T-cell (primary cell): ENCODE measurements at regions not wholly inside any gene's neighbourhood (a gene's known extent, or its start where the extent isn't known, plus 50 kb on each side); places are given as distances from the start of the nearest gene placed in this dataset.
"Not testable (repeated sequence)": the region's sequence is repeated elsewhere in the genome, so short reads cannot be mapped to it uniquely, and the experiment has no call there.

Experiments used
- ATAC-seq, 4 experiments: fragments of 200-7000 bp in 3 of 4; fragments of 150-1000 bp in 1 of 4; cut with Tn5 transposase; replicated peaks in 1 of 4; 1 replicate in 3 of 4; 2 replicates in 1 of 4; pipeline ENCODE4 v1.10.0; 2021; ENCODE audit warnings: moderate library complexity in 3 of 4, mild to moderate bottlenecking in 2 of 4, moderate number of reproducible peaks in 1 of 4
- CTCF ChIA-PET, 2 donors: fragments of 300-600 bp; sonication (Branson Sonifier 250); formaldehyde crosslinking; loops; one replicate each; lab custom pipeline; 2022; ENCODE audit warnings: antibody characterized with exemption in 2 of 2; lab: Charles Lee
- POLR2A ChIA-PET, 2 donors: fragments of 300-600 bp; sonication (Branson Sonifier 250); formaldehyde crosslinking; loops; one replicate each; lab custom pipeline; 2022; ENCODE audit warnings: antibody characterized with exemption in 2 of 2; lab: Charles Lee
- DNase-seq, 35 experiments: peaks; one replicate each; pipeline versions ENCODE4 v3.0.0 to v3.0.0-alpha.2; 2013 to 2023
- H3K27ac ChIP-seq: one replicate; pipeline ENCODE4 v1.5.1; 2013; ENCODE audit warnings: low read length
- H3K27me3 ChIP-seq, 2 experiments: replicated peaks in 1 of 2; 1 replicate in 1 of 2; 2 replicates in 1 of 2; pipeline versions ENCODE4 v1.6.1 to v1.7.0; 2013; ENCODE audit warnings: low read length in 1 of 2, mixed read lengths in 1 of 2; ENCODE audit not compliant: control insufficient read depth in 2 of 2, insufficient read depth in 2 of 2; ENCODE audit errors: extremely low read depth in 1 of 2
- H3K36me3 ChIP-seq, 2 donors: 1 replicate in 1 of 2; 2 replicates in 1 of 2; pipeline versions ENCODE4 v1.6.1 to v1.7.0; 2013; ENCODE audit warnings: low read length in 1 of 2; ENCODE audit not compliant: control insufficient read depth in 2 of 2, insufficient read depth in 1 of 2; ENCODE audit errors: extremely low read depth in 1 of 2
- H3K4me1 ChIP-seq, 2 experiments: 1 replicate in 1 of 2; 2 replicates in 1 of 2; pipeline versions ENCODE4 v1.6.1 to v1.7.0; 2013; ENCODE audit warnings: low read length in 2 of 2, mixed read lengths in 1 of 2; ENCODE audit not compliant: insufficient read depth in 2 of 2, control insufficient read depth in 1 of 2; ENCODE audit errors: extremely low read depth in 1 of 2
- H3K4me3 ChIP-seq, 2 donors: 1 replicate in 1 of 2; 2 replicates in 1 of 2; pipeline versions ENCODE4 v1.5.1 to v1.7.0; 2013; ENCODE audit warnings: mild to moderate bottlenecking in 2 of 2, low read length in 1 of 2, moderate library complexity in 1 of 2; ENCODE audit not compliant: control insufficient read depth in 1 of 2; ENCODE audit errors: extremely low read depth in 1 of 2
- H3K9me3 ChIP-seq: 2 replicates; pipeline ENCODE4 v1.7.0; 2013
- H3K27ac Mint-ChIP-seq, 2 donors: one replicate each; pipeline ENCODE4 v1.8.0; 2020 to 2021; ENCODE audit warnings: mild to moderate bottlenecking in 2 of 2, mixed read lengths in 2 of 2
- H3K27me3 Mint-ChIP-seq, 2 donors: one replicate each; pipeline ENCODE4 v1.8.0; 2021 to 2022; ENCODE audit warnings: mixed read lengths in 2 of 2
- H3K36me3 Mint-ChIP-seq: one replicate; pipeline ENCODE4 v1.8.0; 2021; ENCODE audit warnings: mixed read lengths
- H3K4me1 Mint-ChIP-seq, 3 donors: one replicate each; pipeline ENCODE4 v1.8.0; 2020 to 2022; ENCODE audit warnings: mixed read lengths in 3 of 3, mild to moderate bottlenecking in 1 of 3
- H3K4me3 Mint-ChIP-seq, 3 donors: one replicate each; pipeline ENCODE4 v1.8.0; 2020 to 2022; ENCODE audit warnings: mild to moderate bottlenecking in 3 of 3, mixed read lengths in 3 of 3, moderate library complexity in 3 of 3
- H3K9me3 Mint-ChIP-seq, 3 donors: one replicate each; pipeline ENCODE4 v1.8.0; 2020 to 2022; ENCODE audit warnings: mixed read lengths in 3 of 3
- WGBS: methylation state at CpG from one replicate; pipeline ENCODE4 v1.1.5; 2013; ENCODE audit warnings: missing lambda C conversion rate; ENCODE audit not compliant: insufficient coverage; 5-methylcytosine and 5-hydroxymethylcytosine counted together

DNA sequence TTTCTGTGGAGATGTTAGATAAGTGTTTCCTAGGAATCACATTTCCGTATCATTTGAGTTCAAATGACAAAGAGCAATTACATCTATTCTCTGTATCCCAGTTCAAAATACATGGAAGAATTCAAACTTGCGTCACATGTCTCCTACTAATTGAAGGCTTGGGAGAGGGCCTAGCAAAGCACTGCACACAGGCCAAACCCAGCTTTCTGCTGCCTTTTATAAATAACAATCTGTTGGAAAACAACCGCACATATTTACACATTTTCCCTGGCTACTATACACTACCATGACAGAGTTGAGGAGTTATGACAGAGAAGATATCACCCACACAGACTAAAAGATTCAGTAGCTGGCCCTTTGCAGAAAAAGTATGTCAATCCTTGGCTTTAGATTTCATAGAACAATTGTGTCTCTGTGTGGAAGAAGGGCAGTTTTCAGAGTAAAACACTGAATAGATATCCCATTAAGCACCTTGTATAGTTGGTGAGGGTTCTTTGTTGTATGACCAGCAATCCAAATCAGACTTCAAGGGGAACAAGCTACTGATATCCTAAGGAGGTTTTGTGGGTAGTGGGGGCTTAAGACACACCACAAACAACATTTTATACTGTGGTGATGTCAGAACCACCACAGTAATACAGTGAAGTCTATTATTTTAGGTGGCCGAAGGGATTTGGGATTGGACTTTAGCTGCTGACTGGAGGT lies 861.3 kb downstream of the CCDC85A start:
- H3K27me3 ChIP-seq: no peaks in the 10 kb centered on the region
- H3K4me1 ChIP-seq: no peaks in the 10 kb centered on the region
- POLR2A ChIA-PET: no interaction called here
- peaks cover 26 to 30% (median 29%) of the 10 kb centered on the region in 3 donors for H3K9me3 Mint-ChIP-seq
- no peaks in the 10 kb centered on the region for H3K9me3 ChIP-seq
- CTCF ChIA-PET: no interaction called here
- H3K27ac Mint-ChIP-seq: no peak overlapping the region
- no peak for ATAC-seq
- 89% methylated on average over 1 of the region's 4 CpGs for WGBS
- no peaks in the 10 kb centered on the region for H3K4me1 Mint-ChIP-seq
- no peak overlapping the region for H3K4me3 ChIP-seq
- no peaks in the 10 kb centered on the region for H3K36me3 ChIP-seq
- no peaks in the 10 kb centered on the region for H3K27me3 Mint-ChIP-seq
- H3K4me3 Mint-ChIP-seq: no peak overlapping the region
- DNase-seq: no peak
- no peak overlapping the region for H3K27ac ChIP-seq
- no peaks in the 10 kb centered on the region for H3K36me3 Mint-ChIP-seq

- no peaks in the 10 kb centered on the region for H3K4me1 Mint-ChIP-seq
- peaks cover 18 to 21% (median 19%) of the 10 kb centered on the region in 3 donors for H3K9me3 Mint-ChIP-seq
- no peak for ATAC-seq
- H3K27me3 ChIP-seq: no peaks in the 10 kb centered on the region
- H3K36me3 Mint-ChIP-seq: no peaks in the 10 kb centered on the region
- H3K27ac ChIP-seq: no peak overlapping the region
- POLR2A ChIA-PET: no interaction called here
- no peak overlapping the region for H3K4me3 Mint-ChIP-seq
- no peaks in the 10 kb centered on the region for H3K27me3 Mint-ChIP-seq
- no peaks in the 10 kb centered on the region for H3K4me1 ChIP-seq
- no peak overlapping the region for H3K27ac Mint-ChIP-seq
- H3K4me3 ChIP-seq: no peak overlapping the region
- CTCF ChIA-PET: no interaction called here
- no peak for DNase-seq
- no peaks in the 10 kb centered on the region for H3K9me3 ChIP-seq
- no peaks in the 10 kb centered on the region for H3K36me3 ChIP-seq
- WGBS: no CpG with 5 or more reads among the region's 3 CpGs
These were observed 865.5 kb downstream of the CCDC85A start for GRCh38 chr2:57049273-57049672.

GRCh38 chr2:57050007-57050406 lies 866.2 kb downstream of the CCDC85A start:
- no peak overlapping the region for H3K4me3 Mint-ChIP-seq
- H3K27ac Mint-ChIP-seq: no peak overlapping the region
- no peak for DNase-seq
- POLR2A ChIA-PET: no interaction called here
- no peak for ATAC-seq
- H3K4me1 Mint-ChIP-seq: no peaks in the 10 kb centered on the region
- H3K9me3 ChIP-seq: no peaks in the 10 kb centered on the region
- no peaks in the 10 kb centered on the region for H3K36me3 ChIP-seq
- H3K9me3 Mint-ChIP-seq: peaks cover 16 to 21% (median 19%) of the 10 kb centered on the region in 3 donors
- no peaks in the 10 kb centered on the region for H3K4me1 ChIP-seq
- WGBS: no CpG with 5 or more reads among the region's 3 CpGs
- no peaks in the 10 kb centered on the region for H3K27me3 ChIP-seq
- H3K27ac ChIP-seq: no peak overlapping the region
- H3K36me3 Mint-ChIP-seq: no peaks in the 10 kb centered on the region
- CTCF ChIA-PET: no interaction called here
- H3K4me3 ChIP-seq: no peak overlapping the region
- H3K27me3 Mint-ChIP-seq: no peaks in the 10 kb centered on the region

- H3K27me3 Mint-ChIP-seq, POLR2A ChIA-PET, H3K27me3 ChIP-seq, H3K9me3 ChIP-seq, CTCF ChIA-PET, H3K4me1 ChIP-seq, H3K36me3 ChIP-seq, DNase-seq, H3K36me3 Mint-ChIP-seq, H3K4me3 ChIP-seq, H3K27ac Mint-ChIP-seq, H3K4me3 Mint-ChIP-seq, H3K4me1 Mint-ChIP-seq, H3K27ac ChIP-seq, ATAC-seq: not testable (repeated sequence)
- peaks cover 9 to 23% (median 13%) of the 10 kb centered on the region in 3 donors for H3K9me3 Mint-ChIP-seq
- WGBS: no CpG with 5 or more reads among the region's 1 CpG
These were observed 882.5 kb downstream of the CCDC85A start for GRCh38 chr2:57066301-57066700.

- Mint-ChIP-seq H3K27ac (no peak overlapping the region), H3K27me3 (no peaks in the 10 kb centered on the region), H3K9me3 (peaks cover 15 to 22% (median 19%) of the 10 kb centered on the region in 3 donors), H3K4me1 (no peaks in the 10 kb centered on the region), H3K4me3 (no peak overlapping the region), H3K36me3 (no peaks in the 10 kb centered on the region)
- H3K4me1 ChIP-seq: no peaks in the 10 kb centered on the region
- ChIA-PET CTCF (no interaction called here), POLR2A (no interaction called here)
- ATAC-seq (no peak), DNase-seq (no peak)
- H3K27me3 ChIP-seq: no peaks in the 10 kb centered on the region
- H3K36me3 ChIP-seq: no peaks in the 10 kb centered on the region
- H3K4me3 ChIP-seq: no peak overlapping the region
- no peaks in the 10 kb centered on the region for H3K9me3 ChIP-seq
- H3K27ac ChIP-seq: no peak overlapping the region
These were observed 891.4 kb downstream of the CCDC85A start for GRCh38 chr2:57075226-57075625.

GRCh38 chr2:57080035-57080434 lies 896.2 kb downstream of the CCDC85A start:
- CTCF ChIA-PET: no interaction called here
- no peaks in the 10 kb centered on the region for H3K4me1 ChIP-seq
- Mint-ChIP-seq H3K27ac (no peak overlapping the region), H3K4me3 (no peak overlapping the region), H3K9me3 (peaks cover 10 to 20% (median 11%) of the 10 kb centered on the region in 3 donors), H3K27me3 (no peaks in the 10 kb centered on the region), H3K36me3 (no peaks in the 10 kb centered on the region), H3K4me1 (no peaks in the 10 kb centered on the region)
- ATAC-seq (no peak), DNase-seq (no peak)
- no peak overlapping the region for H3K4me3 ChIP-seq
- no peaks in the 10 kb centered on the region for H3K36me3 ChIP-seq
- no peaks in the 10 kb centered on the region for H3K9me3 ChIP-seq
- POLR2A ChIA-PET: interaction anchor here in 1 of 2 donors (0.6 kb wide), 1 partner anchor 23 kb away, joined by 3 read pairs; no protein-coding TSS in a partner anchor
- H3K27ac ChIP-seq: no peak overlapping the region
- H3K27me3 ChIP-seq: no peaks in the 10 kb centered on the region
